K562 (cell line): ENCODE measurements at regions not wholly inside any gene's neighbourhood (a gene's known extent, or its start where the extent isn't known, plus 50 kb on each side); places are given as distances from the start of the nearest gene placed in this dataset.

Experiments
- PRDM10 ChIP-seq: fragments of 450-650 bp; IDR thresholded peaks from 2 replicates; pipeline ENCODE4 v1.6.1; 2018; ENCODE audit not compliant: partially characterized antibody
- RNF219 ChIP-seq: fragments of 250-450 bp; sonication (Bioruptor Pico); IDR thresholded peaks from 2 replicates; pipeline ENCODE4 v1.5.0; 2022; ENCODE audit warnings: mild to moderate bottlenecking
- UBTF ChIP-seq, 2 experiments: IDR thresholded peaks; 2 replicates each; pipeline ENCODE4 v1.6.1; 2012; ENCODE audit warnings: improper control_type of control experiment in 2 of 2, low read depth in 2 of 2, low read length in 2 of 2, borderline replicate concordance in 1 of 2
- ZBTB34 ChIP-seq: fragments of 250-450 bp; sonication (Bioruptor Pico); IDR thresholded peaks from 2 replicates; pipeline ENCODE4 v1.8.0; 2021; ENCODE audit warnings: mild to moderate bottlenecking, moderate library complexity
- ZEB2 ChIP-seq: fragments of 450-650 bp; IDR thresholded peaks from 2 replicates; pipeline ENCODE4 v1.6.1; 2016
- ZNF3 ChIP-seq: fragments of 250-450 bp; sonication (Bioruptor Pico); IDR thresholded peaks from 2 replicates; pipeline ENCODE4 v1.5.0; 2021; ENCODE audit warnings: mild to moderate bottlenecking, moderate library complexity
- ZNF311 ChIP-seq: fragments of 250-450 bp; sonication (Bioruptor Pico); IDR thresholded peaks from 2 replicates; pipeline ENCODE4 v1.4.0; 2020; ENCODE audit warnings: mild to moderate bottlenecking, moderate library complexity
- ZNF592 ChIP-seq: fragments of 450-650 bp; IDR thresholded peaks from 2 replicates; pipeline ENCODE4 v1.6.1; 2017; ENCODE audit warnings: antibody characterized with exemption, mild to moderate bottlenecking

- no peak for TF ChIP-seq PRDM10
- TF ChIP-seq ZBTB34 (CRISPR knock-in tag): no peak
- no peak for TF ChIP-seq RNF219
- TF ChIP-seq ZEB2: no peak
- no peak for TF ChIP-seq ZNF311 (CRISPR knock-in tag)
- no peak for TF ChIP-seq UBTF (IDR thresholded peaks at IDR 0.05; ENCODE audit: borderline replicate concordance in 1 of 2, low read depth in 2 of 2, low read length in 2 of 2)
- no peak for TF ChIP-seq ZNF592
- TF ChIP-seq ZNF3 (CRISPR knock-in tag): no peak
Observed at GRCh38 chr3:101134331-101134730, 141.1 kb upstream of the ABI3BP start (continued).
